HCT116 (cell line): ENCODE measurements at regions not wholly inside any gene's neighbourhood (a gene's known extent, or its start where the extent isn't known, plus 50 kb on each side); places are given as distances from the start of the nearest gene placed in this dataset.

Experiments used
- ATAC-seq: fragments of 200-7000 bp; cut with Tn5 transposase; 2 replicates; pipeline ENCODE4 v1.9.1; 2020; ENCODE audit warnings: mild to moderate bottlenecking, moderate library complexity
- BruUV-seq: library from RNA; stranded (reverse); fragments of 400-500 nt; replicated peaks from 2 replicates; lab custom pipeline; 2021; lab: Mats Ljungman, UMichigan
- CTCF ChIA-PET: fragments of 300-600 bp; sonication (Branson Sonifier 250); formaldehyde crosslinking; loops from one replicate; lab custom pipeline; 2021; ENCODE audit warnings: antibody characterized with exemption; lab: Charles Lee
- POLR2A ChIA-PET: fragments of 300-600, 350-600 bp; sonication (Branson Sonifier 250); formaldehyde crosslinking; loops from one replicate; lab custom pipeline; 2021; ENCODE audit warnings: antibody characterized with exemption; lab: Charles Lee
- RAD21 ChIA-PET, 2 experiments: fragments of 300-600 bp; sonication (Branson Sonifier 250); formaldehyde crosslinking; loops; one replicate each; lab custom pipeline; 2023; ENCODE audit warnings: low total read pairs in 2 of 2; ENCODE audit not compliant: uncharacterized antibody in 2 of 2, unreplicated experiment in 2 of 2, low non-redundant PET in 1 of 2; lab: Charles Lee
- DNase-seq: peaks from one replicate; pipeline ENCODE4 v3.0.0-alpha.2; 2010; ENCODE audit warnings: low read depth, low spot score
- H2AFZ ChIP-seq: fragments of 200-600 bp; shearing (Covaris generic), sonication (generic); 2 replicates; pipeline ENCODE4 v1.6.1; 2017; ENCODE audit warnings: low read depth, mixed run types, mixed read lengths, antibody characterized with exemption, low read length; ENCODE audit not compliant: poor library complexity, severe bottlenecking
- H3K27ac ChIP-seq: 2 replicates; pipeline ENCODE4 v1.5.1; 2012; ENCODE audit warnings: low read depth, low read length
- H3K27me3 ChIP-seq: fragments of 200-600 bp; sonication (generic); 2 replicates; pipeline ENCODE4 v1.6.1; 2016; ENCODE audit warnings: mixed run types, low read length, mixed read lengths; ENCODE audit not compliant: insufficient read depth
- H3K36me3 ChIP-seq, 2 experiments: fragments of 200-500 bp in 1 of 2; fragments of 200-600 bp in 1 of 2; sonication (Bioruptor generic) in 1 of 2; sonication (generic) in 1 of 2; 2 replicates each; pipeline versions ENCODE4 v1.5.1 to v1.6.1; 2014 to 2016; ENCODE audit warnings: low read length in 2 of 2, inconsistent platforms in 1 of 2, mixed read lengths in 1 of 2, mixed run types in 1 of 2; ENCODE audit not compliant: insufficient read depth in 2 of 2, control insufficient read depth in 1 of 2
- H3K4me1 ChIP-seq, 2 experiments: fragments of 200-600 bp in 1 of 2; sonication (generic) in 1 of 2; 2 replicates each; pipeline versions ENCODE4 v1.5.1 to v1.6.1; 2012 to 2017; ENCODE audit warnings: low read length in 2 of 2, inconsistent platforms in 1 of 2, mild to moderate bottlenecking in 1 of 2, mixed read lengths in 1 of 2, mixed run types in 1 of 2, moderate library complexity in 1 of 2; ENCODE audit not compliant: insufficient read depth in 2 of 2, control insufficient read depth in 1 of 2
- H3K4me2 ChIP-seq: fragments of 200-600 bp; sonication (generic); 2 replicates; pipeline ENCODE4 v1.6.1; 2017; ENCODE audit warnings: mixed run types, low read length, mixed read lengths
- H3K4me3 ChIP-seq, 2 experiments: fragments of 200-600 bp in 1 of 2; sonication (generic) in 1 of 2; replicated peaks in 1 of 2; 2 replicates each; pipeline ENCODE4 v1.5.1; 2011 to 2016; ENCODE audit warnings: low read length in 2 of 2, control low read depth in 1 of 2, low read depth in 1 of 2, mild to moderate bottlenecking in 1 of 2, mixed read lengths in 1 of 2, mixed run types in 1 of 2
- H3K79me2 ChIP-seq: fragments of 200-600 bp; sonication (generic); 2 replicates; pipeline ENCODE4 v1.6.1; 2017; ENCODE audit warnings: mild to moderate bottlenecking, mixed run types, low read length, moderate library complexity, mixed read lengths; ENCODE audit not compliant: insufficient read depth
- H3K9ac ChIP-seq: fragments of 200-600 bp; sonication (generic); 2 replicates; pipeline ENCODE4 v1.6.1; 2016; ENCODE audit warnings: low read length, mixed read lengths
- H3K9me2 ChIP-seq: fragments of 200-600 bp; sonication (generic), shearing (Covaris generic); 2 replicates; pipeline ENCODE4 v1.6.1; 2017; ENCODE audit warnings: mixed run types, mild to moderate bottlenecking, moderate library complexity; ENCODE audit not compliant: insufficient read depth
- H3K9me3 ChIP-seq, 2 experiments: fragments of 200-500 bp in 1 of 2; fragments of 200-600 bp in 1 of 2; sonication (Bioruptor generic) in 1 of 2; sonication (generic) in 1 of 2; 2 replicates each; pipeline ENCODE4 v1.6.1; 2014 to 2017; ENCODE audit warnings: low read length in 2 of 2, mixed read lengths in 2 of 2, inconsistent platforms in 1 of 2, low read depth in 1 of 2, mild to moderate bottlenecking in 1 of 2, mixed run types in 1 of 2, moderate library complexity in 1 of 2; ENCODE audit not compliant: control insufficient read depth in 1 of 2, insufficient read depth in 1 of 2
- H4K20me1 ChIP-seq: fragments of 200-600 bp; sonication (generic), shearing (Covaris generic); 2 replicates; pipeline ENCODE4 v1.6.1; 2017; ENCODE audit warnings: mixed run types, mild to moderate bottlenecking, moderate library complexity; ENCODE audit not compliant: insufficient read depth
- ELF1 ChIP-seq: IDR thresholded peaks from 2 replicates; pipeline ENCODE4 v1.6.1; 2012; ENCODE audit warnings: low read depth, borderline replicate concordance
- EZH2phosphoT487 ChIP-seq: fragments of 200-600 bp; IDR thresholded peaks from 2 replicates; pipeline ENCODE4 v1.6.1; 2018; ENCODE audit warnings: antibody characterized with exemption, borderline replicate concordance
- POLR2AphosphoS5 ChIP-seq: IDR thresholded peaks from 2 replicates; pipeline ENCODE4 v1.6.1; 2011; ENCODE audit warnings: mild to moderate bottlenecking, low read depth, low read length, moderate library complexity
- RAD21 ChIP-seq: IDR thresholded peaks from 2 replicates; pipeline ENCODE4 v1.6.1; 2012; ENCODE audit warnings: low read depth, mild to moderate bottlenecking
- SP1 ChIP-seq: IDR thresholded peaks from 2 replicates; pipeline ENCODE4 v1.6.1; 2012; ENCODE audit warnings: low read depth
- SRF ChIP-seq: IDR thresholded peaks from 2 replicates; pipeline ENCODE4 v1.6.1; 2012; ENCODE audit warnings: low read depth
- TCF7L2 ChIP-seq: IDR thresholded peaks from 2 replicates; pipeline ENCODE4 v1.7.0; 2011; ENCODE audit warnings: borderline replicate concordance, inconsistent platforms; ENCODE audit not compliant: insufficient read depth, insufficient read length; ENCODE audit errors: extremely low read depth
- ZBTB33 ChIP-seq: IDR thresholded peaks from 2 replicates; pipeline ENCODE4 v1.6.1; 2011; ENCODE audit warnings: mild to moderate bottlenecking, low read length, moderate library complexity; ENCODE audit not compliant: insufficient replicate concordance; ENCODE audit errors: extremely low read depth
- ZFX ChIP-seq: fragments of 450-650 bp; IDR thresholded peaks from 2 replicates; pipeline ENCODE4 v1.6.1; 2017
- ZNF274 ChIP-seq: fragments of 200-500 bp; sonication (Bioruptor generic); IDR thresholded peaks from 2 replicates; pipeline ENCODE4 v1.6.1; 2014; ENCODE audit warnings: mild to moderate bottlenecking, low read depth, low read length, inconsistent platforms
- intact Hi-C: fragments of 100-400 bp; cut with micrococcal nuclease; formaldehyde crosslinking; loops from 2 replicates; pipeline ENCODE4 v1.10.0; 2022

GRCh38 chr5:23405316-23406068, 101.9 kb upstream of the PRDM9 start:
- Histone ChIP-seq H2AFZ (no peak overlapping the region), H3K9ac (no peak overlapping the region)
- no peak for TF ChIP-seq ZBTB33
- no peak for TF ChIP-seq TCF7L2
- no peak for TF ChIP-seq RAD21
- no peak for TF ChIP-seq ZNF274
- TF ChIP-seq POLR2AphosphoS5 = no peak
- no peak for TF ChIP-seq SRF
- TF ChIP-seq ELF1 = no peak
- TF ChIP-seq EZH2phosphoT487 = no peak
- no peak for TF ChIP-seq SP1
- TF ChIP-seq ZFX = no peak
- TF ChIP-seq, all 23 proteins: peak for 0
- Histone ChIP-seq H4K20me1 (no peaks in the 10 kb centered on the region), H3K9me3 (peaks cover 8% of the 10 kb centered on the region in 2 experiments; a peak in 2 of 4 replicates), H3K79me2 (no peaks in the 10 kb centered on the region), H3K27ac (no peak overlapping the region), H3K4me2 (no peak overlapping the region), H3K4me3 (no peak overlapping the region), H3K36me3 (no peaks in the 10 kb centered on the region), H3K4me1 (no peaks in the 10 kb centered on the region), H3K27me3 (no peaks in the 10 kb centered on the region), H3K9me2 (no peaks in the 10 kb centered on the region)
- ChIA-PET CTCF (no interaction called here), POLR2A (no interaction called here), RAD21 (no interaction called here)
- DNase-seq (no peak), ATAC-seq (no peak)
- intact Hi-C loops = no loop called here
- BruUV-seq = no TSS peak
